ENCODE measurements at regions not wholly inside any gene's neighbourhood (a gene's known extent, or its start where the extent isn't known, plus 50 kb on each side); places are given as distances from the start of the nearest gene placed in this dataset.

DNA sequence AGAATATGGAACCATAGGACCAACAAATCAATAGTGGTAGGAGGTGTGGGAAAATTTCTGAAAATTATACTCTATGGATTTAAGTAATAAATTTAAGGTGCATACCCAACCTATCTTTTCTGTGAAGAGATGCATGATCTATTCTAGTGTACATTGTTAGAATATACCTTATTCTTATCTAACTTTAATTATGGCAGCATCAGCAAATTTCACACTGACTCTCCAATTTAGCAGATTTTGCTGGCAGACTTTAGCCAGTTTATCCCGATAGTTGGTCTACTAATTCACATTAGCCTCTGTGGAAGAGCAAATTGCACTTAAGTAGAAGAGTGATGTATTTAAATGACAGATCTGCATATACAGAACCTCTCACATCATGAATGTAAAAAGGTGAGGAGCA lies 400.0 kb downstream of the PLA2G4A start:
- TF ChIP-seq, protein P1, sequence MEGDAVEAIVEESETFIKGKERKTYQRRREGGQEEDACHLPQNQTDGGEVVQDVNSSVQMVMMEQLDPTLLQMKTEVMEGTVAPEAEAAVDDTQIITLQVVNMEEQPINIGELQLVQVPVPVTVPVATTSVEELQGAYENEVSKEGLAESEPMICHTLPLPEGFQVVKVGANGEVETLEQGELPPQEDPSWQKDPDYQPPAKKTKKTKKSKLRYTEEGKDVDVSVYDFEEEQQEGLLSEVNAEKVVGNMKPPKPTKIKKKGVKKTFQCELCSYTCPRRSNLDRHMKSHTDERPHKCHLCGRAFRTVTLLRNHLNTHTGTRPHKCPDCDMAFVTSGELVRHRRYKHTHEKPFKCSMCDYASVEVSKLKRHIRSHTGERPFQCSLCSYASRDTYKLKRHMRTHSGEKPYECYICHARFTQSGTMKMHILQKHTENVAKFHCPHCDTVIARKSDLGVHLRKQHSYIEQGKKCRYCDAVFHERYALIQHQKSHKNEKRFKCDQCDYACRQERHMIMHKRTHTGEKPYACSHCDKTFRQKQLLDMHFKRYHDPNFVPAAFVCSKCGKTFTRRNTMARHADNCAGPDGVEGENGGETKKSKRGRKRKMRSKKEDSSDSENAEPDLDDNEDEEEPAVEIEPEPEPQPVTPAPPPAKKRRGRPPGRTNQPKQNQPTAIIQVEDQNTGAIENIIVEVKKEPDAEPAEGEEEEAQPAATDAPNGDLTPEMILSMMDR (IDR thresholded peaks at IDR 0.05) = no peak
- TF ChIP-seq POLR2A (IDR thresholded peaks at IDR 0.05) = no peak
